Activated CD4-positive, alpha-beta T cell treated with anti-CD3 and anti-CD28 coated beads for 24 hours (primary cell): ENCODE measurements at regions not wholly inside any gene's neighbourhood (a gene's known extent, or its start where the extent isn't known, plus 50 kb on each side); places are given as distances from the start of the nearest gene placed in this dataset.
A peak's percentile ranks its signal among the peaks of the same experiment; 100 is the strongest.

Source experiments
- DNase-seq, 2 donors: peaks; one replicate each; pipeline ENCODE4 v3.0.0-alpha.2; 2020; ENCODE audit warnings: low read depth in 2 of 2

GRCh38 chr14:53468876-53469275 lies 315.8 kb upstream of the DDHD1 start:
- DNase-seq, result no peak

- no peak for DNase-seq
Measured at GRCh38 chr14:53464376-53464775, 311.3 kb upstream of the DDHD1 start.

- no peak for DNase-seq
Measured at GRCh38 chr14:53462931-53463778, 310.0 kb upstream of the DDHD1 start.

GRCh38 chr14:53461858-53462257 lies 308.7 kb upstream of the DDHD1 start:
- no peak for DNase-seq

GRCh38 chr14:53460544-53460943 lies 307.4 kb upstream of the DDHD1 start:
- DNase-seq, result no peak

- DNase-seq, result no peak
Measured at GRCh38 chr14:53458368-53458814, 305.3 kb upstream of the DDHD1 start.

- no peak for DNase-seq
Measured at GRCh38 chr14:53456931-53457330, 303.8 kb upstream of the DDHD1 start.

- no peak for DNase-seq
Measured at GRCh38 chr14:53452005-53452673, 299.0 kb upstream of the DDHD1 start.

GRCh38 chr14:53450871-53451270 lies 297.7 kb upstream of the DDHD1 start:
- no peak for DNase-seq

- no peak for DNase-seq
Measured at GRCh38 chr14:53448682-53449081, 295.6 kb upstream of the DDHD1 start.

- DNase-seq, result no peak
Measured at GRCh38 chr14:53444677-53445312, 291.7 kb upstream of the DDHD1 start.

GRCh38 chr14:53441789-53442188 lies 288.7 kb upstream of the DDHD1 start:
- DNase-seq, result no peak

GRCh38 chr14:53437858-53438257 lies 284.7 kb upstream of the DDHD1 start:
- no peak for DNase-seq

GRCh38 chr14:53432378-53432802 lies 279.3 kb upstream of the DDHD1 start:
- DNase-seq, result peak in 1 of 2 donors; percentile 1

GRCh38 chr14:53430870-53431269 lies 277.7 kb upstream of the DDHD1 start:
- DNase-seq, result no peak

- DNase-seq, result no peak
Measured at GRCh38 chr14:53412819-53413675, 259.9 kb upstream of the DDHD1 start.

- DNase-seq, result no peak
Measured at GRCh38 chr14:53411125-53411524, 258.0 kb upstream of the DDHD1 start.

GRCh38 chr14:53409969-53410368 lies 256.8 kb upstream of the DDHD1 start:
- DNase-seq, result no peak

- no peak for DNase-seq
Measured at GRCh38 chr14:53409289-53409688, 256.2 kb upstream of the DDHD1 start.

- DNase-seq, result no peak
Measured at GRCh38 chr14:53408175-53408879, 255.2 kb upstream of the DDHD1 start.

- no peak for DNase-seq
Measured at GRCh38 chr14:53406519-53406918, 253.4 kb upstream of the DDHD1 start.
